H1 (cell line): ENCODE measurements at regions not wholly inside any gene's neighbourhood (a gene's known extent, or its start where the extent isn't known, plus 50 kb on each side); places are given as distances from the start of the nearest gene placed in this dataset.

Source experiments
- CTCF ChIA-PET: fragments of 300-600 bp; sonication (Branson Sonifier 250); formaldehyde crosslinking; loops from one replicate; lab custom pipeline; 2021; ENCODE audit not compliant: partially characterized antibody; lab: Charles Lee
- POLR2A ChIA-PET: fragments of 300-600 bp; sonication (Branson Sonifier 250); formaldehyde crosslinking; loops from one replicate; lab custom pipeline; 2021; ENCODE audit warnings: inconsistent platforms; ENCODE audit not compliant: partially characterized antibody; lab: Charles Lee
- DNase-seq, 2 experiments: peaks; one replicate each; pipeline versions ENCODE4 v3.0.0 to v3.0.0-alpha.2; 2010 to 2022; ENCODE audit warnings: low spot score in 2 of 2, low read depth in 1 of 2, mixed read lengths in 1 of 2
- FAIRE-seq: peaks from 2 replicates; lab custom pipeline; 2011; peaks lifted over from hg19 to GRCh38; lab: Jason Lieb, UNC
- H2AFZ ChIP-seq: 2 replicates; pipeline ENCODE4 v1.8.1; 2012; ENCODE audit warnings: low read length, inconsistent platforms
- H2AK5ac ChIP-seq: 2 replicates; pipeline ENCODE4 v1.6.1; 2013; ENCODE audit warnings: low read depth, low read length
- H2BK120ac ChIP-seq: replicated peaks from 2 replicates; pipeline ENCODE3; 2013; ENCODE audit warnings: low read depth, low read length, inconsistent platforms
- H2BK12ac ChIP-seq: 2 replicates; pipeline ENCODE4 v1.6.1; 2013; ENCODE audit warnings: low read depth, low read length
- H2BK15ac ChIP-seq: 2 replicates; pipeline ENCODE4 v1.6.1; 2013; ENCODE audit warnings: low read length
- H2BK20ac ChIP-seq: 2 replicates; pipeline ENCODE4 v1.6.1; 2013; ENCODE audit warnings: low read length
- H2BK5ac ChIP-seq: 2 replicates; pipeline ENCODE4 v1.6.1; 2013; ENCODE audit warnings: low read depth, low read length
- H3K14ac ChIP-seq: 2 replicates; pipeline ENCODE4 v1.6.1; 2013; ENCODE audit warnings: inconsistent platforms; ENCODE audit not compliant: insufficient read length
- H3K18ac ChIP-seq: 2 replicates; pipeline ENCODE4 v1.6.1; 2013; ENCODE audit warnings: low read length; ENCODE audit errors: extremely low read depth
- H3K23ac ChIP-seq: 2 replicates; pipeline ENCODE4 v1.6.1; 2013; ENCODE audit warnings: inconsistent platforms; ENCODE audit not compliant: insufficient read length
- H3K23me2 ChIP-seq: 2 replicates; pipeline ENCODE4 v1.6.1; 2013; ENCODE audit warnings: low read depth, low read length
- H3K27ac ChIP-seq: 2 replicates; pipeline ENCODE4 v1.6.1; 2011; ENCODE audit warnings: low read depth, low read length, inconsistent platforms
- H3K27me3 ChIP-seq, 4 experiments: replicated peaks in 1 of 4; 1 replicate in 1 of 4; 2 replicates in 3 of 4; pipeline versions ENCODE4 v1.6.1 to v1.8.1; 2011 to 2013; ENCODE audit warnings: low read length in 3 of 4, mild to moderate bottlenecking in 3 of 4, inconsistent platforms in 2 of 4, mixed read lengths in 2 of 4, moderate library complexity in 1 of 4; ENCODE audit not compliant: control insufficient read depth in 3 of 4, insufficient read depth in 3 of 4; ENCODE audit errors: extremely low read depth in 1 of 4
- H3K36me3 ChIP-seq, 4 experiments: 2 replicates each; pipeline versions ENCODE4 v1.6.1 to v1.8.1; 2011 to 2013; ENCODE audit warnings: mild to moderate bottlenecking in 4 of 4, low read length in 3 of 4, moderate library complexity in 2 of 4, control low read depth in 1 of 4, inconsistent platforms in 1 of 4; ENCODE audit not compliant: insufficient read depth in 4 of 4, control insufficient read depth in 2 of 4
- H3K4ac ChIP-seq: replicated peaks from 2 replicates; pipeline ENCODE3; 2013; ENCODE audit warnings: low read length, low read depth, mixed read lengths, inconsistent platforms; ENCODE audit not compliant: insufficient read length
- H3K4me1 ChIP-seq, 4 experiments: replicated peaks in 1 of 4; 1 replicate in 1 of 4; 2 replicates in 3 of 4; pipeline versions ENCODE4 v1.6.1 to v1.8.1; 2011 to 2013; ENCODE audit warnings: low read length in 3 of 4, inconsistent platforms in 2 of 4, mixed read lengths in 1 of 4; ENCODE audit not compliant: insufficient read depth in 4 of 4, control insufficient read depth in 3 of 4
- H3K4me2 ChIP-seq, 2 experiments: 2 replicates each; pipeline versions ENCODE4 v1.6.1 to v1.8.1; 2011 to 2013; ENCODE audit warnings: low read depth in 2 of 2, low read length in 2 of 2, control low read depth in 1 of 2, inconsistent platforms in 1 of 2, mild to moderate bottlenecking in 1 of 2; ENCODE audit not compliant: insufficient read depth in 1 of 2
- H3K4me3 ChIP-seq, 4 experiments: fragments of 200-600, 300-600 bp in 1 of 4; sonication (generic), shearing (Covaris generic), sonication (Bioruptor Twin) in 1 of 4; 2 replicates each; pipeline versions ENCODE4 v1.5.1 to v1.8.1; 2011 to 2016; ENCODE audit warnings: low read length in 4 of 4, low read depth in 3 of 4, control low read depth in 2 of 4, inconsistent platforms in 2 of 4, mild to moderate bottlenecking in 2 of 4, mixed read lengths in 1 of 4, moderate library complexity in 1 of 4; ENCODE audit not compliant: insufficient read depth in 2 of 4; ENCODE audit errors: extremely low read depth in 1 of 4
- H3K56ac ChIP-seq: replicated peaks from 2 replicates; pipeline ENCODE3; 2013; ENCODE audit warnings: low read depth, mild to moderate bottlenecking, mixed read lengths, low read length, inconsistent platforms; ENCODE audit not compliant: insufficient read length
- H3K79me1 ChIP-seq: 2 replicates; pipeline ENCODE4 v1.6.1; 2013; ENCODE audit warnings: low read depth, low read length, control low read depth
- H3K79me2 ChIP-seq, 2 experiments: 2 replicates each; pipeline versions ENCODE4 v1.6.1 to v1.8.1; 2012 to 2013; ENCODE audit warnings: low read length in 2 of 2, mild to moderate bottlenecking in 2 of 2, inconsistent platforms in 1 of 2; ENCODE audit not compliant: insufficient read depth in 2 of 2, control insufficient read depth in 1 of 2
- H3K9ac ChIP-seq, 4 experiments: replicated peaks in 1 of 4; 1 replicate in 1 of 4; 2 replicates in 3 of 4; pipeline versions ENCODE4 v1.6.1 to v1.8.1; 2011 to 2013; ENCODE audit warnings: low read depth in 3 of 4, low read length in 3 of 4, control low read depth in 2 of 4, mild to moderate bottlenecking in 2 of 4, moderate library complexity in 2 of 4, inconsistent platforms in 1 of 4; ENCODE audit errors: extremely low read depth in 1 of 4
- H3K9me3 ChIP-seq, 2 experiments: 2 replicates each; pipeline versions ENCODE4 v1.6.1 to v1.8.1; 2012 to 2013; ENCODE audit warnings: mild to moderate bottlenecking in 2 of 2, moderate library complexity in 2 of 2, control low read depth in 1 of 2, inconsistent platforms in 1 of 2, low read depth in 1 of 2, low read length in 1 of 2, mixed read lengths in 1 of 2; ENCODE audit not compliant: insufficient read depth in 2 of 2
- H4K20me1 ChIP-seq, 2 experiments: replicated peaks in 1 of 2; 2 replicates each; pipeline versions ENCODE3 to v1.8.1; 2011 to 2013; ENCODE audit warnings: inconsistent platforms in 2 of 2, low read length in 2 of 2, mild to moderate bottlenecking in 1 of 2; ENCODE audit not compliant: insufficient read depth in 2 of 2, control insufficient read depth in 1 of 2
- H4K5ac ChIP-seq: 2 replicates; pipeline ENCODE4 v1.6.1; 2013; ENCODE audit warnings: low read length, low read depth, mixed read lengths, inconsistent platforms; ENCODE audit not compliant: insufficient read length
- H4K8ac ChIP-seq: 2 replicates; pipeline ENCODE4 v1.8.0; 2013; ENCODE audit warnings: mild to moderate bottlenecking, moderate library complexity, low read length, inconsistent platforms; ENCODE audit not compliant: insufficient read depth; ENCODE audit errors: extremely low read depth
- H4K91ac ChIP-seq: replicated peaks from 2 replicates; pipeline ENCODE3; 2013; ENCODE audit warnings: low read length, mixed read lengths, inconsistent platforms; ENCODE audit not compliant: insufficient read length
- CBX5 ChIP-seq: fragments of 300-800, 300-1000 bp; sonication (generic); IDR thresholded peaks from 2 replicates; pipeline ENCODE4 v1.7.1; 2016; ENCODE audit warnings: antibody characterized with exemption, low read length, low read depth
- CTCF ChIP-seq, 3 experiments: IDR thresholded peaks; 1 replicate in 2 of 3; 2 replicates in 1 of 3; pipeline versions ENCODE4 v1.5.1 to v1.6.1; 2011; ENCODE audit warnings: low read length in 3 of 3, mild to moderate bottlenecking in 3 of 3, inconsistent platforms in 2 of 3, low read depth in 1 of 3, moderate library complexity in 1 of 3; ENCODE audit not compliant: insufficient read depth in 1 of 3; ENCODE audit errors: control extremely low read depth in 1 of 3
- RAD21 ChIP-seq, 2 experiments: IDR thresholded peaks in 1 of 2; conservative IDR thresholded peaks in 1 of 2; 2 replicates each; pipeline ENCODE4 v1.6.1; 2011; ENCODE audit warnings: low read depth in 2 of 2, low read length in 2 of 2, improper control_type of control experiment in 1 of 2, inconsistent platforms in 1 of 2, mild to moderate bottlenecking in 1 of 2, moderate library complexity in 1 of 2
- SP2 ChIP-seq: IDR thresholded peaks from 2 replicates; pipeline ENCODE4 v1.6.1; 2012; ENCODE audit warnings: mild to moderate bottlenecking, low read length, inconsistent platforms
- WGBS, 2 experiments: shearing (Covaris generic) in 1 of 2; methylation state at CpG; one replicate each; pipeline versions ENCODE4 v1.1.6 to v1.1.7; 2013 to 2015; ENCODE audit warnings: low lambda C conversion rate in 2 of 2, mixed read lengths in 2 of 2, inconsistent platforms in 1 of 2, low coverage in 1 of 2, missing lambda C conversion rate in 1 of 2; ENCODE audit not compliant: insufficient replicate concordance in 2 of 2, insufficient coverage in 1 of 2, insufficient read length in 1 of 2; ENCODE audit errors: extremely low coverage in 1 of 2, missing lambda C conversion rate in 1 of 2; 5-methylcytosine and 5-hydroxymethylcytosine counted together

- H4K91ac ChIP-seq: no peak overlapping the region
- 95% methylated on average over 3 of the region's 3 CpGs; no CpG with 5 or more reads in 1 of the 2 experiments for WGBS, 2 experiments
- TF ChIP-seq CTCF (IDR thresholded peaks at IDR 0.05; ENCODE audit: control extremely low read depth in 1 of 3, insufficient read depth in 1 of 3, low read depth in 1 of 3, low read length in 3 of 3) (no peak), RAD21 (IDR thresholded peaks at IDR 0.05 in 1 of 2, conservative IDR thresholded peaks at IDR 0.05 in 1 of 2; ENCODE audit: low read depth in 2 of 2, low read length in 2 of 2) (no peak), SP2 (no peak), CBX5 (no peak)
Observed at GRCh38 chr12:58117201-58117600, 175.8 kb downstream of the ATP23 start.

More at GRCh38 chr12:58117201-58117600, 175.8 kb downstream of the ATP23 start:
- Histone ChIP-seq H3K56ac (no peak overlapping the region), H3K4me3 (no peak overlapping the region), H3K9ac (no peak overlapping the region), H3K27ac (no peak overlapping the region), H3K79me2 (no peaks in the 10 kb centered on the region), H3K4ac (no peak overlapping the region), H2AK5ac (no peak overlapping the region), H3K23me2 (no peaks in the 10 kb centered on the region), H2BK12ac (no peak overlapping the region), H4K5ac (no peak overlapping the region), H3K14ac (no peak overlapping the region), H3K27me3 (no peaks in the 10 kb centered on the region), H2BK15ac (no peak overlapping the region), H2AFZ (0 out of 2 replicates have a peak overlapping the region, but pooled peaks have one; percentile 4), H3K23ac (no peak overlapping the region), H3K36me3 (no peaks in the 10 kb centered on the region), H2BK120ac (no peak overlapping the region), H4K20me1 (no peaks in the 10 kb centered on the region), H3K79me1 (no peaks in the 10 kb centered on the region), H2BK5ac (no peak overlapping the region), H4K8ac (no peak overlapping the region), H3K18ac (no peak overlapping the region), H3K4me1 (no peaks in the 10 kb centered on the region), H3K4me2 (no peak overlapping the region), H3K9me3 (peaks cover 5 to 9% of the 10 kb centered on the region in 2 experiments; a peak in 2 of 4 replicates), H2BK20ac (no peak overlapping the region)
- no peak for FAIRE-seq
- ChIA-PET CTCF (interaction anchor here (0.6 to 0.7 kb wide), 2 partner anchors 105 to 1074 kb away, joined by 3 to 5 read pairs; no protein-coding TSS in a partner anchor), POLR2A (interaction anchor here (0.7 kb wide), 1 partner anchor 9 kb away, joined by 4 read pairs; no protein-coding TSS in a partner anchor)
- DNase-seq: no peak
